WERI-Rb-1 (cell line): ENCODE measurements at regions not wholly inside any gene's neighbourhood (a gene's known extent, or its start where the extent isn't known, plus 50 kb on each side); places are given as distances from the start of the nearest gene placed in this dataset.

ENCODE experiments used
- DNase-seq: peaks from one replicate; pipeline ENCODE4 v3.0.0-alpha.2; 2020
- H3K27ac ChIP-seq: fragments of 250-450 bp; sonication (Bioruptor Pico); 2 replicates; pipeline ENCODE4 v1.5.1; 2020; ENCODE audit warnings: mild to moderate bottlenecking, moderate library complexity
- H3K27me3 ChIP-seq: fragments of 250-450 bp; sonication (Bioruptor Pico); 2 replicates; pipeline ENCODE4 v1.5.1; 2021; ENCODE audit warnings: mild to moderate bottlenecking, low read depth, moderate library complexity; ENCODE audit not compliant: insufficient read depth, severe bottlenecking
- H3K36me3 ChIP-seq: fragments of 250-450 bp; sonication (Bioruptor Pico); 2 replicates; pipeline ENCODE4 v1.5.1; 2020; ENCODE audit warnings: mild to moderate bottlenecking, moderate library complexity
- H3K4me3 ChIP-seq: 2 replicates; pipeline ENCODE4 v1.5.1; 2011; ENCODE audit warnings: low read depth, mild to moderate bottlenecking, control low read depth, low read length
- H3K9me3 ChIP-seq: fragments of 250-450 bp; sonication (Bioruptor Pico); 2 replicates; pipeline ENCODE4 v1.5.1; 2021; ENCODE audit warnings: mild to moderate bottlenecking, moderate library complexity; ENCODE audit not compliant: severe bottlenecking
- CTCF ChIP-seq: IDR thresholded peaks from 2 replicates; pipeline ENCODE4 v1.5.1; 2011; ENCODE audit warnings: low read depth, mild to moderate bottlenecking, control low read depth, inconsistent platforms, low read length

GRCh38 chr12:53816360-53817020 lies 64.7 kb upstream of the CISTR start:
- TF ChIP-seq CTCF: no peak
- H3K27ac ChIP-seq: no peak overlapping the region
- H3K4me3 ChIP-seq: no peak overlapping the region
- H3K36me3 ChIP-seq: no peaks in the 10 kb centered on the region
- no peaks in the 10 kb centered on the region for H3K9me3 ChIP-seq
- H3K27me3 ChIP-seq: peaks cover 94% of the 10 kb centered on the region
- DNase-seq: no peak

- Histone ChIP-seq H3K27ac (no peak overlapping the region), H3K27me3 (peaks cover 94% of the 10 kb centered on the region), H3K9me3 (no peaks in the 10 kb centered on the region), H3K4me3 (no peak overlapping the region), H3K36me3 (no peaks in the 10 kb centered on the region)
- DNase-seq: no peak
- no peak for TF ChIP-seq CTCF
Observed at GRCh38 chr12:53817021-53817389, 65.2 kb upstream of the CISTR start.

- no peaks in the 10 kb centered on the region for H3K9me3 ChIP-seq
- no peak overlapping the region for H3K4me3 ChIP-seq
- H3K36me3 ChIP-seq: no peaks in the 10 kb centered on the region
- TF ChIP-seq CTCF: no peak
- no peak overlapping the region for H3K27ac ChIP-seq
- no peak for DNase-seq
- peaks cover 98% of the 10 kb centered on the region for H3K27me3 ChIP-seq
Observed at GRCh38 chr12:53820514-53821306, 68.9 kb upstream of the CISTR start.

- no peak overlapping the region for H3K4me3 ChIP-seq
- H3K9me3 ChIP-seq: no peaks in the 10 kb centered on the region
- TF ChIP-seq CTCF: no peak
- no peaks in the 10 kb centered on the region for H3K36me3 ChIP-seq
- H3K27ac ChIP-seq: no peak overlapping the region
- DNase-seq: no peak
- H3K27me3 ChIP-seq: peaks cover 90% of the 10 kb centered on the region
Observed at GRCh38 chr12:53824001-53824712, 72.4 kb upstream of the CISTR start.

GRCh38 chr12:53825246-53826081 lies 73.7 kb upstream of the CISTR start:
- no peak for TF ChIP-seq CTCF
- H3K27ac ChIP-seq: no peak overlapping the region
- no peaks in the 10 kb centered on the region for H3K9me3 ChIP-seq
- H3K36me3 ChIP-seq: no peaks in the 10 kb centered on the region
- H3K4me3 ChIP-seq: no peak overlapping the region
- peaks cover 88% of the 10 kb centered on the region for H3K27me3 ChIP-seq
- no peak for DNase-seq
